GM12872 (cell line): ENCODE measurements at regions not wholly inside any gene's neighbourhood (a gene's known extent, or its start where the extent isn't known, plus 50 kb on each side); places are given as distances from the start of the nearest gene placed in this dataset.

Experiments
- CTCF ChIP-seq: IDR thresholded peaks from 3 replicates; pipeline ENCODE4 v1.5.1; 2011; ENCODE audit warnings: low read depth, mild to moderate bottlenecking, low read length, moderate library complexity; ENCODE audit not compliant: insufficient read depth

GRCh38 chr13:50309882-50310594 lies 294.8 kb downstream of the KCNRG start:
- no peak for TF ChIP-seq CTCF

- no peak for TF ChIP-seq CTCF
Observed at GRCh38 chr13:50310734-50311133, 295.5 kb downstream of the KCNRG start.

GRCh38 chr13:50318887-50319286 lies 303.6 kb downstream of the KCNRG start:
- TF ChIP-seq CTCF, result no peak

- TF ChIP-seq CTCF, result no peak
Observed at GRCh38 chr13:50319635-50320255, 304.5 kb downstream of the KCNRG start.

- TF ChIP-seq CTCF, result no peak
Observed at GRCh38 chr13:50320271-50320862, 305.1 kb downstream of the KCNRG start.

- TF ChIP-seq CTCF, result no peak
Observed at GRCh38 chr13:50322006-50322405, 306.8 kb downstream of the KCNRG start.

- no peak for TF ChIP-seq CTCF
Observed at GRCh38 chr13:50323440-50324065, 308.3 kb downstream of the KCNRG start.
